ENCODE measurements at regions not wholly inside any gene's neighbourhood (a gene's known extent, or its start where the extent isn't known, plus 50 kb on each side); places are given as distances from the start of the nearest gene placed in this dataset.

DNA sequence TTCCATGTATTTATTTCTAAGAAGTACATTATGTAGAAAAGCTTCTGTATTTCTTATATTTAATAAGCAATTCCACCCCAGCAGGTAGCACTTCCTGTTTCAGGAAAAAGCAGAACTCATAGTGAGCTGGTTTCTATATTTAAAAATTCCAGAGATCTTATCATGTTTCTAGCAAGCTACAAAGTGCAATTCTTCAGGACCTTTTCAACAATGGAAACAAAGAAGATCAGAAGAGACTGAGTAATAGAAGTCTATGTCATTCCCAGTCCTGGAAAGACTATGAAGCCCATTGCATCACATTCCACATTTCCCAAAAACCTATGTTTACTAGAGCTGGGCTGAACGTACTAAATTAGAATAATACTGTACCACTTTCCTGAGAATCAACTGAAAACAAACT, 302.6 kb upstream of the NRSN1 start:
- DNase-seq = no peak
- intact Hi-C loops (cut with DNase I) = no loop called here
- no peaks in the 10 kb centered on the region for H3K36me3 ChIP-seq
- H3K27ac ChIP-seq = no peak overlapping the region
- TF ChIP-seq, protein P1, sequence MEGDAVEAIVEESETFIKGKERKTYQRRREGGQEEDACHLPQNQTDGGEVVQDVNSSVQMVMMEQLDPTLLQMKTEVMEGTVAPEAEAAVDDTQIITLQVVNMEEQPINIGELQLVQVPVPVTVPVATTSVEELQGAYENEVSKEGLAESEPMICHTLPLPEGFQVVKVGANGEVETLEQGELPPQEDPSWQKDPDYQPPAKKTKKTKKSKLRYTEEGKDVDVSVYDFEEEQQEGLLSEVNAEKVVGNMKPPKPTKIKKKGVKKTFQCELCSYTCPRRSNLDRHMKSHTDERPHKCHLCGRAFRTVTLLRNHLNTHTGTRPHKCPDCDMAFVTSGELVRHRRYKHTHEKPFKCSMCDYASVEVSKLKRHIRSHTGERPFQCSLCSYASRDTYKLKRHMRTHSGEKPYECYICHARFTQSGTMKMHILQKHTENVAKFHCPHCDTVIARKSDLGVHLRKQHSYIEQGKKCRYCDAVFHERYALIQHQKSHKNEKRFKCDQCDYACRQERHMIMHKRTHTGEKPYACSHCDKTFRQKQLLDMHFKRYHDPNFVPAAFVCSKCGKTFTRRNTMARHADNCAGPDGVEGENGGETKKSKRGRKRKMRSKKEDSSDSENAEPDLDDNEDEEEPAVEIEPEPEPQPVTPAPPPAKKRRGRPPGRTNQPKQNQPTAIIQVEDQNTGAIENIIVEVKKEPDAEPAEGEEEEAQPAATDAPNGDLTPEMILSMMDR (IDR thresholded peaks at IDR 0.05) = no peak
- TF ChIP-seq POLR2A (IDR thresholded peaks at IDR 0.05) = no peak
- no peaks in the 10 kb centered on the region for H3K27me3 ChIP-seq
- no peaks in the 10 kb centered on the region for H3K4me1 ChIP-seq
- ATAC-seq = no peak
- WGBS, 4 donors = 39 to 62% (median 48%) methylated on average over 1 of the region's 1 CpG
- no peak overlapping the region for H3K4me3 ChIP-seq
- peaks cover 0 to 6% (median 0%) of the 10 kb centered on the region in 12 donors for H3K9me3 ChIP-seq

DNA sequence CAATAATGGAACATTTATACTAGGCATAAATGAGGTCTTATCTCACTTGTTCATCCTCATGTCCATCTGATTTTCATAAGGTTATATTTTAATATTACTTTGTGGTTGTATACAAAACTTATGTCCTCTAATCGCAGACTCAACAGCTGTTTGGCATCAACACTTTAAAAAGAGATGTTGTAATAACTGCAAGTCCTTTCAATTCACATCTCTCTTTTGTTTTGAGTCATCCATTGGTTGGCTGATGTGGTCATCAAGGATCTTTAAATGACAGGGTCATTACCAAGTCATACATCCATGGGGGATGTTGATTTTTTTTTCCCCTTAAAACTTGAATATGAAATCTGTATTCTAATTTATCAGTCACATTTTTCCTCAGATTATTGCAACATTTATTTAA, 299.4 kb upstream of the NRSN1 start:
- no peak for TF ChIP-seq POLR2A (IDR thresholded peaks at IDR 0.05)
- TF ChIP-seq, protein P1 (IDR thresholded peaks at IDR 0.05) = no peak
- 74 to 81% (median 77%) methylated on average over 1 of the region's 1 CpG for WGBS, 4 donors
- no peaks in the 10 kb centered on the region for H3K36me3 ChIP-seq
- no peak overlapping the region for H3K27ac ChIP-seq
- no peaks in the 10 kb centered on the region for H3K4me1 ChIP-seq
- intact Hi-C loops (cut with DNase I) = no loop called here
- H3K9me3 ChIP-seq = peaks cover 0 to 24% (median 0%) of the 10 kb centered on the region in 12 donors
- H3K4me3 ChIP-seq = no peak overlapping the region
- DNase-seq (no peak), ATAC-seq (no peak)
- H3K27me3 ChIP-seq = no peaks in the 10 kb centered on the region

DNA sequence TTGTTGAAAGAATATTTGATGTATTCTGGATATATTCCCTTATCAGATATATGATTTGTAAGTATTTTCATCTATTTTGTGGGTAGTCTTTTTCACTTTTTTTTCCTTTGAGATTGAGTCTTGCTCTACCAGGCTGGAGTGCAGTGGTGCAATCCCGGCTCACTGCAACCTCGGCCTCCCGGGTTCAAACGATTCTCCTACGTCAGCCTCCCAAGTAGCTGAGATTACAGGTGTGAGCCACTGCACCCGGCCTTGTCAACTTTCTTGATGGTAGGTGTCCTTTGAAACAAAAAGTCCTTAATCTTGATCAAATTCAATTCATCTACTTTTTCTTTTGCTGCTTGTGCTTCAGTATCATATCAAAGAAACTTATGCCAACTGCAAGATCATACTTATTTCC, 297.2 kb upstream of the NRSN1 start:
- 94 to 96% (median 95%) methylated on average over 6 of the region's 6 CpGs for WGBS, 4 donors
- Histone ChIP-seq H3K27ac (no peak overlapping the region), H3K4me3 (no peak overlapping the region), H3K9me3 (peaks cover 0 to 29% (median 0%) of the 10 kb centered on the region in 12 donors), H3K36me3 (no peaks in the 10 kb centered on the region), H3K4me1 (no peaks in the 10 kb centered on the region), H3K27me3 (no peaks in the 10 kb centered on the region)
- intact Hi-C loops (cut with DNase I) = no loop called here
- TF ChIP-seq, protein P1 (IDR thresholded peaks at IDR 0.05) = no peak
- TF ChIP-seq POLR2A (IDR thresholded peaks at IDR 0.05) = no peak
- DNase-seq = no peak
- no peak for ATAC-seq

DNA sequence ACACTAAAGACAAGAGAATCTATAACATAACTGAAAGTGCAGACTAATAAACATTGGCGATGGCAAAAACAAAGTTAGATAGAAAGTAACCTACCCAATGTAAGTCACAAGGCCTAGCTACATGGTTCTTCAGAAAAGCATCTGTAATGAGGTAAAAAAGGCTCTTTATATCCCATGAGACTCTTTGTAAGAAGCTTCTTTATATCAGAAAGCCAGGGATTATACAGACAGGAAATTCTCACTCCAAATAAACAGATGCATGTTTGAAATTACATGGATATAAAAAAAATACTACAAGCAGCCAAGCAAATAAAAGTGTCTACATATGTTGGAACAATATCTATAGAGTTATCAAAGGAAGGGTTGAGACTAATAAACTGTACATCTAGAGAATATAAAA, 284.9 kb upstream of the NRSN1 start:
- TF ChIP-seq, protein P1 (IDR thresholded peaks at IDR 0.05) = no peak
- TF ChIP-seq POLR2A (IDR thresholded peaks at IDR 0.05) = no peak
- WGBS, 4 donors = 84 to 92% (median 89%) methylated on average over 1 of the region's 1 CpG
- no peak overlapping the region for H3K4me3 ChIP-seq
- H3K27ac ChIP-seq = no peak overlapping the region
- no peaks in the 10 kb centered on the region for H3K9me3 ChIP-seq
- intact Hi-C loops (cut with DNase I) = no loop called here
- no peak for ATAC-seq
- H3K27me3 ChIP-seq = no peaks in the 10 kb centered on the region
- H3K36me3 ChIP-seq = no peaks in the 10 kb centered on the region
- no peaks in the 10 kb centered on the region for H3K4me1 ChIP-seq
- no peak for DNase-seq
